Body of pancreas (tissue), 4 donors: ENCODE measurements at regions not wholly inside any gene's neighbourhood (a gene's known extent, or its start where the extent isn't known, plus 50 kb on each side); places are given as distances from the start of the nearest gene placed in this dataset.

Experiments
- CTCF ChIP-seq, 7 experiments: fragments of 450-650 bp in 4 of 7; fragments of 200-600 bp in 3 of 7; sonication (generic) in 3 of 7; IDR thresholded peaks; one replicate each; pipeline ENCODE4 v1.5.1; 2016 to 2019; ENCODE audit warnings: antibody characterized with exemption in 7 of 7
- POLR2A ChIP-seq, 3 donors: fragments of 450-650 bp; IDR thresholded peaks; one replicate each; pipeline ENCODE4 v1.6.1; 2016; ENCODE audit warnings: antibody characterized with exemption in 3 of 3, mild to moderate bottlenecking in 2 of 3

DNA sequence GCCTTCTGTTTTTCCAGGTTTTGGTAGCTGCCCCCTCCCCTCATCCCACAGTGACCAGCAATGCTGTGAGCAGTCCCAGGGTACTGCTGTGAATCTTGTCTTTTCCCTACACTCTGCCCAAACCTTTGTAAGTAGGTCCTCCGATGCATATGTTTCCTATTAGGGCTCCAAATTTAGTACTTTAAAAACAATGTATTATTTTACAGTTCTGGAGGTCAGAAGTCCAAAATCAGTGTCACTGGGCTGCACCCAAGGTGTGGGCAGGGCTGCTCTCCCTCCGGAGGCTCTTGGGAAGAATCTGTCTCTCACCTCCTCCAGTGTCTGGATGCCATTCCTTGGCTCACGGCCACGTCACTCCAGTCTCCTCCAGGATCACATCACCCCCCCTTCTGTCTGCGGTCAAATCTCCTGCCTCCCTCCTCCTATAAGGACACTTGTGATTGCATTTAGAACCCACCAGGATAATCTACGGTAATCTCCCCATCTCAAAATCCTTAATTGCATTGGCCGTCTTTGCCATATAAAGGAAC is 208.5 kb downstream of the SH3BP4 start:
- TF ChIP-seq CTCF (IDR thresholded peaks at IDR 0.05) (no peak), POLR2A (IDR thresholded peaks at IDR 0.05) (no peak)
